Calu3 (cell line): ENCODE measurements at regions not wholly inside any gene's neighbourhood (a gene's known extent, or its start where the extent isn't known, plus 50 kb on each side); places are given as distances from the start of the nearest gene placed in this dataset.

ENCODE experiments used
- BruUV-seq: library from RNA; stranded (reverse); fragments of 400-500 nt; replicated peaks from 2 replicates; lab custom pipeline; 2021; lab: Mats Ljungman, UMichigan
- CTCF ChIA-PET: fragments of 300-600 bp; sonication (Branson Sonifier 250); formaldehyde crosslinking; loops from one replicate; lab custom pipeline; 2022; ENCODE audit warnings: antibody characterized with exemption; lab: Charles Lee
- DNase-seq: peaks from one replicate; pipeline ENCODE4 v3.0.0; 2022
- H3K27ac Mint-ChIP-seq: one replicate; pipeline ENCODE4 v1.8.0; 2022; ENCODE audit warnings: mixed read lengths; ENCODE audit not compliant: unreplicated experiment
- H3K27me3 Mint-ChIP-seq: one replicate; pipeline ENCODE4 v1.8.0; 2022; ENCODE audit warnings: mixed read lengths; ENCODE audit not compliant: unreplicated experiment
- H3K36me3 Mint-ChIP-seq: one replicate; pipeline ENCODE4 v1.8.0; 2022; ENCODE audit warnings: mild to moderate bottlenecking, moderate library complexity, mixed read lengths; ENCODE audit not compliant: insufficient read depth, unreplicated experiment
- H3K4me1 Mint-ChIP-seq: one replicate; pipeline ENCODE4 v1.8.0; 2022; ENCODE audit warnings: mild to moderate bottlenecking, low read depth, mixed read lengths; ENCODE audit not compliant: unreplicated experiment
- H3K4me3 Mint-ChIP-seq: one replicate; pipeline ENCODE4 v1.8.0; 2022; ENCODE audit warnings: mild to moderate bottlenecking, low read depth, moderate library complexity, mixed read lengths; ENCODE audit not compliant: unreplicated experiment
- H3K9me3 Mint-ChIP-seq: one replicate; pipeline ENCODE4 v1.8.0; 2022; ENCODE audit warnings: low read depth, mixed read lengths; ENCODE audit not compliant: unreplicated experiment
- CTCF ChIP-seq: fragments of 200-600 bp; IDR thresholded peaks from one replicate; pipeline ENCODE4 v1.8.0; 2022; ENCODE audit warnings: antibody characterized with exemption; ENCODE audit not compliant: unreplicated experiment
- intact Hi-C: fragments of 100-400 bp; cut with micrococcal nuclease; formaldehyde crosslinking; loops from one replicate; pipeline ENCODE4 v1.10.0; 2022; ENCODE audit not compliant: unreplicated experiment

GRCh38 chr2:234689911-234690379 is 193.1 kb upstream of the ARL4C start:
- CTCF ChIA-PET, result no interaction called here
- DNase-seq, result no peak
- TF ChIP-seq CTCF, result no peak
- Mint-ChIP-seq H3K4me3 (no peak overlapping the region), H3K27ac (no peak overlapping the region), H3K9me3 (peaks cover 3% of the 10 kb centered on the region), H3K27me3 (no peaks in the 10 kb centered on the region), H3K36me3 (no peaks in the 10 kb centered on the region), H3K4me1 (peaks cover 22% of the 10 kb centered on the region)
- BruUV-seq, result no TSS peak
- intact Hi-C loops, result no loop called here

- TF ChIP-seq CTCF, result no peak
- CTCF ChIA-PET, result no interaction called here
- Mint-ChIP-seq H3K27me3 (no peaks in the 10 kb centered on the region), H3K36me3 (no peaks in the 10 kb centered on the region), H3K9me3 (no peaks in the 10 kb centered on the region), H3K4me1 (peaks cover 22% of the 10 kb centered on the region), H3K4me3 (no peak overlapping the region), H3K27ac (no peak overlapping the region)
- no peak for DNase-seq
- BruUV-seq, result no TSS peak
- intact Hi-C loops, result no loop called here
These were observed 191.0 kb upstream of the ARL4C start for GRCh38 chr2:234687718-234688475.

- CTCF ChIA-PET, result no interaction called here
These were observed 189.4 kb upstream of the ARL4C start for GRCh38 chr2:234686088-234686890.

GRCh38 chr2:234684466-234684865 is 187.6 kb upstream of the ARL4C start:
- Mint-ChIP-seq H3K4me1 (peaks cover 10% of the 10 kb centered on the region), H3K9me3 (no peaks in the 10 kb centered on the region), H3K36me3 (no peaks in the 10 kb centered on the region), H3K27ac (no peak overlapping the region), H3K4me3 (no peak overlapping the region), H3K27me3 (no peaks in the 10 kb centered on the region)
- DNase-seq, result no peak
- BruUV-seq, result no TSS peak
- TF ChIP-seq CTCF, result no peak
- CTCF ChIA-PET, result no interaction called here
- intact Hi-C loops, result no loop called here

More at GRCh38 chr2:234686088-234686890, 189.4 kb upstream of the ARL4C start:
- intact Hi-C loops, result no loop called here
- no peaks in the 10 kb centered on the region for H3K36me3 Mint-ChIP-seq
- peak; percentile 16 for DNase-seq
- H3K9me3 Mint-ChIP-seq, result no peaks in the 10 kb centered on the region
- peaks cover 10% of the 10 kb centered on the region for H3K4me1 Mint-ChIP-seq
- H3K4me3 Mint-ChIP-seq, result no peak overlapping the region
- no TSS peak for BruUV-seq
- H3K27ac Mint-ChIP-seq, result no peak overlapping the region
- H3K27me3 Mint-ChIP-seq, result no peaks in the 10 kb centered on the region
- TF ChIP-seq CTCF, result no peak
